T47D (cell line): ENCODE measurements at regions not wholly inside any gene's neighbourhood (a gene's known extent, or its start where the extent isn't known, plus 50 kb on each side); places are given as distances from the start of the nearest gene placed in this dataset.
A peak's percentile ranks its signal among the peaks of the same experiment; 100 is the strongest.

ENCODE experiments used
- DNase-seq, 2 experiments: peaks; one replicate each; pipeline versions ENCODE4 v3.0.0 to v3.0.0-alpha.2; 2011 to 2012; ENCODE audit warnings: low read depth in 1 of 2, low spot score in 1 of 2
- JUND ChIP-seq: IDR thresholded peaks from 2 replicates; pipeline ENCODE4 v1.6.1; 2012; ENCODE audit warnings: low read depth
- in situ Hi-C: cut with HindIII; loops from 2 replicates; pipeline ENCODE4 v1.10.0; 2016; ENCODE audit warnings: low sequenced_read_pairs, low pct_unique_long_range_greater_than_20kb

GRCh38 chr4:133775881-133776280 is 425.7 kb downstream of the PABPC4L start:
- DNase-seq: no peak
- TF ChIP-seq JUND: no peak
- in situ Hi-C loops: no loop called here

GRCh38 chr4:133775469-133775868 is 426.1 kb downstream of the PABPC4L start:
- TF ChIP-seq JUND: no peak
- in situ Hi-C loops: no loop called here
- no peak for DNase-seq

- DNase-seq: no peak
- TF ChIP-seq JUND: no peak
- in situ Hi-C loops: no loop called here
Measured at GRCh38 chr4:133759428-133759827, 442.2 kb downstream of the PABPC4L start.

GRCh38 chr4:133741766-133742165 is 459.8 kb downstream of the PABPC4L start:
- in situ Hi-C loops: no loop called here
- no peak for DNase-seq
- TF ChIP-seq JUND: no peak

GRCh38 chr4:133720001-133720400 is 481.6 kb downstream of the PABPC4L start:
- no peak for DNase-seq
- TF ChIP-seq JUND: no peak
- in situ Hi-C loops: no loop called here

GRCh38 chr4:133719098-133719497 is 482.5 kb downstream of the PABPC4L start:
- in situ Hi-C loops: no loop called here
- TF ChIP-seq JUND: no peak
- no peak for DNase-seq

GRCh38 chr4:133714211-133714610 is 487.4 kb downstream of the PABPC4L start:
- in situ Hi-C loops: no loop called here

GRCh38 chr4:133713340-133713739 is 488.2 kb downstream of the PABPC4L start:
- TF ChIP-seq JUND: no peak
- DNase-seq: no peak
- in situ Hi-C loops: no loop called here

More at GRCh38 chr4:133714211-133714610, 487.4 kb downstream of the PABPC4L start:
- TF ChIP-seq JUND: no peak
- no peak for DNase-seq

GRCh38 chr4:133711817-133712216 is 489.8 kb downstream of the PABPC4L start:
- DNase-seq: no peak
- no peak for TF ChIP-seq JUND
- in situ Hi-C loops: no loop called here

GRCh38 chr4:133694416-133694815 is 507.2 kb downstream of the PABPC4L start:
- in situ Hi-C loops: no loop called here
- DNase-seq: no peak
- no peak for TF ChIP-seq JUND

- no peak for DNase-seq
- in situ Hi-C loops: no loop called here
- no peak for TF ChIP-seq JUND
Measured at GRCh38 chr4:133683967-133684366, 517.6 kb downstream of the PABPC4L start.

- in situ Hi-C loops: no loop called here
- DNase-seq: peak in 1 of 2 experiments; percentile 36
- no peak for TF ChIP-seq JUND
Measured at GRCh38 chr4:133668061-133668851, 519.2 kb downstream of the PCDH10 start.

GRCh38 chr4:133647206-133647605 is 498.1 kb downstream of the PCDH10 start:
- no peak for DNase-seq
- in situ Hi-C loops: no loop called here
- TF ChIP-seq JUND: no peak

GRCh38 chr4:133641191-133641590 is 492.1 kb downstream of the PCDH10 start:
- in situ Hi-C loops: no loop called here
- TF ChIP-seq JUND: no peak
- DNase-seq: no peak
